GM18517 (cell line): ENCODE measurements at regions not wholly inside any gene's neighbourhood (a gene's known extent, or its start where the extent isn't known, plus 50 kb on each side); places are given as distances from the start of the nearest gene placed in this dataset.
"Not testable (repeated sequence)": the region's sequence is repeated elsewhere in the genome, so short reads cannot be mapped to it uniquely, and the experiment has no call there.

ENCODE experiments used
- ATAC-seq: cut with Tn5 transposase; IDR thresholded peaks from one replicate; pipeline ENCODE4 v1.9.1; 2021; ENCODE audit warnings: mild to moderate bottlenecking, moderate library complexity; ENCODE audit not compliant: unreplicated experiment

GRCh38 chr2:111672641-111673040 is 211.4 kb downstream of the ANAPC1 start:
- ATAC-seq = not testable (repeated sequence)

GRCh38 chr2:111673526-111673925 is 210.5 kb downstream of the ANAPC1 start:
- ATAC-seq = no peak

DNA sequence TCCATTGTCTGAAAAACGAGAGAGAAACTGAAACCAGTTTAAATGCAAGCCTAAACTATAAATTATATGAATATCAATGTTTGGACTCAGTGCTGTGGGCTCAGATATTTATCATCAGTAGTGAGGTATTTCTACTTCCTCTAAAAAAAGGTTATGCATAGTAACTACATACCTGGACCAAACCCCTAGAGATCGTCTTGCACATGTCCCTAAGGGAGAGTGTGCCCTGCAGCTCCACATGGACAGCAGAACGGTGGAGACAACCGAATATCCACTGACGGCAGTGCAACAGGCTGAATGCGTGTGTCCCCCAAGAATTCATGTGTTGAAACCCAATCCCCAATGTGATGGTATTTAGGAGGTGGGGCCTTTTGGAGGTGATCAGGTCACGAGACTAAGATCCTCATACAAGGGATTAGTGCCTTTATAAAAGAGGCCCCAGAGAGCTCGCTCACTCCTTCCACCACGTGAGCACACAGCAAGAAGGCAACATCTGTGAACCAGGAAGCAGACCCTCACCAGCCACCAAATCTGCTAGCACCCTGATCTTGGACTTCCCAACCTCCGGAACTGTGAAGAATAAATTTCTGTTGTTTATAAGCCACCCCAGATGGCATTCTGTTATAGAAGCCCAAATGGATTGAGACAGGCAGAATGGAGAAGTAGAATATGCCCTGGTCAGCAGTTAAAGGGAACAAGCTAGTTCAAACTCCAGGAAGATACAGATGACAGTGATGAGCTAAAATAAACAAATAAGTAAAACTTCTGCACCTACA is 208.4 kb downstream of the ANAPC1 start:
- no peak for ATAC-seq

- no peak for ATAC-seq
Observed at GRCh38 chr2:111676291-111676822, 207.6 kb downstream of the ANAPC1 start.

DNA sequence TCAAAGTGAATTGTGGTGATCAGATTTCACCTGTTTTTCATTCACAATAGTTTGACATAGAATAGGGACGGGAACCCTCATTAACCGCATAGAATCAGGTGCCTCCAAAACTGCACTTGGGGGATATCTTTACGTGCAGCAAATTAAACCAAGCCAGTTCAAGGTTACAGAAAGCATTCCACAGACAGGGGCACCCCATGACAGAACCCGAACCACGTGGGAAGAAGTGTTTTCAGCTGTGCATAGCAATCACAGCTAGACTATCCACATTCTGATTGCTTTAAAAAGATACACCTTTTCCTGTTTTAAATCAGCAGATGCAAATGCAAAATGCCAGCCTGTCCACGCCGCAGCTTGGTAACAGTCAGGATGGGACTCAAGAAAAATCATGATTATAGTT is 205.8 kb downstream of the ANAPC1 start:
- no peak for ATAC-seq

GRCh38 chr2:111678651-111679050 is 205.3 kb downstream of the ANAPC1 start:
- no peak for ATAC-seq

- no peak for ATAC-seq
Observed at GRCh38 chr2:111679202-111679601, 204.8 kb downstream of the ANAPC1 start.

DNA sequence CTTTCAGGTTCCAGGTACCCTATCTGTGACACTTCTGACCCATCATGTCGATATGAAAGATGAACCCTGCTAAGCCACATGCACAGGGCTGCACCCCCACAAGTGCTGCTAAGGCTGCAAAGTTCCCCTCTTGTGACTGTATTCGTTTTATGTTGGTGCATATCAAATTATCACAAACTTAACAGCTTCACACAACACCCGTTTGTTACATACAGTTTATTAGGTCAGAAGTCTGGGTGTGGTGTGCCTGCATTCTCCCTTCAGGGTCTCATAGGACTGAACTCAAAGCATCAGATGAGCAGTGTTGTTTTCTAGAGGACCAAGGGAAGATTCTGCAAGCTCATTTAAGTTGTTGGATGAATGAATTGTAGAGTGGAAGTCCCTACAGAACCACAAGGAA is 199.4 kb downstream of the ANAPC1 start:
- no peak for ATAC-seq

DNA sequence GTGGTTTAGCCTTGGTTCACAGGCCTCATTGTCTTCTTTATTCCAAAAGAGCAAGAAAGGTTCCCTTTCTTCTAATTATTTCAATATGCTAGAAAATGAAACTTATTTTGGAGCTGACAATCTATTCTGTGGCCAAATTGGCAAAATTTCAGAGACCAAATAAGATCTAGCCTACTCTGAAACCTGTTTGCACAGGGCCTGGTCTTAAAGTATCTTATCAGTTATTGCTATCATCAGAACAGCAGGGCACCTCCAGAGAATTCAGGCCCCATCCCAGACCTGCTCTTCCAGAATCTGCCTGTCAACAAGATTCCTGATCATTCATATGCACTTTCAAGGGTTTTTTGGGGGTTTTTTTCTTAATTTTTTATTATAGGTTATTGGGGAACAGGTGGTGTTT is 198.7 kb downstream of the ANAPC1 start:
- no peak for ATAC-seq

DNA sequence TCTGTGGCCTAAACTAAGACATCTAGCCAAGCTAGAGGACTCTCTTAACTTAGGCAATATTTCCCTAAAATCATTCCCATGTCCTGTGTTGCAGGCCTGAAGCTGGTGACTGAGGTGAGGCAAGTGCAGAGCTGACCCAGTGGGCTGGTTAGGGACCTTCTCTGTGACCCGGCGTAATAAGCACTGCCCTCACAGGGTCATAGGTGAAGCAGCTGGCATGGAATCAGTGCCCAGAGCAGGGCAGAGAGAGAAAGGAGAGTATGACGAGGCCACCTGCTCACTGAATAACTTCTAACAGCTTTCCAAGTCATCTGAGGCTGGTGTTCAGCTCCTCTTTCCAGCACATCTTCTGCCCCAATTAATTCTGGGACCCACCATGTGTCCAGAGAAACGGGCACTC is 197.0 kb downstream of the ANAPC1 start:
- ATAC-seq = no peak

DNA sequence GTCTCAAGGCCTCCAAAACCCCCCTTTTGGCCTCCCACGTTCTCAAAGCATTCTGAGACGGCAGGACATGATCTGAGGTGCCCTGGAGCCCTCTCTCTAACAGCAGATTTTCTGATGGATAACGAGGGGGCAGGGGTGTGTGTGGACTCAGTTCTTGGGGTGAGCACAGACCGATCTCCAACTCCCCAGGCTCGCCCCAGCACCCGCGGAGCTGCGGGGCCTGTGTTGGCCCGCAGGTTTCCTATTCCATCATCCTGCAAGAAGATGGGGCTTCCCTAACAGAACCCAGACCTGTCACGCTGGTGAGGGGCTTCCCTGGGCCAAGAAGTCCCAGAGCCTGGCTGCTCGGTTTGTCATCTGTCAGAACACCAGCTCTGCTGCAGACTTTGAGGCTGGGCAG is 196.1 kb downstream of the ANAPC1 start:
- no peak for ATAC-seq

DNA sequence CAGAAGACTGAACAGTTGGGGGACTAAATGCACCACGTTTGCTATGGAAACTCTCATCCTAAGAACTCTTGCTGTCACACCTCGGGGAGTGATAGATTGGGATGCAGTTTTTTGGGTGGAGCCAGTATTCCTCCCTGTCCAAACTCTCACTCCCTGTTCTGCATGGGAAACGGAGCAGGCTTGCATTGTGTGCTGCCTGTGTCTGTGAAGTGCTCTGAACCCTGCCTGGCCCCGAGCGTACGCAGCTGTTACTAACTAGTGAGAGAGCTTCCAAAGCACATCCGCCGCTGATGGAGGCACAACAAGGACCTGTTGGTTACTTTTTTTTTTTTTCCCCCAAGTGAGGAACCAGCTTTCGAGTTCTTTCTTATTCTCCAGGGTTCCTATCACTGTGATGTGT is 195.5 kb downstream of the ANAPC1 start:
- ATAC-seq = no peak

DNA sequence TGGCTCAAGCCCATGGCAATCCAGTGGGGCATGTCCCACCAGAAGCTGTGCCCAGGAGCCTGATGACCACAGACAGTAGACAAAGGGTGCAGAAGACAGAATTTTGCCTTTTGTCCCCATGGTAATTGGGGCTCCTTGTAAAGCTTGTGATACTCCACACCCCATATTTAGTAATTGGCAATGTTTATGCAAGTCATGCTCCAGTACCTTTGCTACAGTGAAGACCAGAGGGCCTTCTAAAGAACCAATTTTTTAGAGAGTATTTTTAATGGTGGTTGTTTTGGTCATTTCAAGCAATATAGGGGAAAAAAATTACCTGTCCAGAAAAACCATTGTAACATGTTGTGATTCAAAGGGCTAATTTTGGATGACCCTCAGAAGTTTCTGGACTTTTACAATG is 194.8 kb downstream of the ANAPC1 start:
- ATAC-seq = no peak

DNA sequence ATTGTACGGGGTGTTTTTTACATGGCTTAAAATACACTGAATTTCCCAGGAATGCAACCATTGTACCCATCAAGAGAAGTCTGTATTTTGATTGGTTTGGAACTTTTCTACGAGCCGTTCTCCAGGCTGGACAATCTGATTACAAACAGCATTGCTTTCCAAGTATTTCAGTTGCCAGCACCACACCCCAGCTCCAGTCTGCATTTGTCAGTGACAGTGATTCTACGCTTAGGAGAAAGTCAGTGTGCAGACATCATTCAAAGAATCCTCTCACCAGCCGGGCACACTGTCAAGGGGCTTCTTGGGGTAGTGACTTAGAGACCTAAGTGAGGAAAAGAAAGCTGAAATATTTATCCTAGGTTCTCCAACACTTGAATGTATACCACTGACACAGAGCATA is 194.1 kb downstream of the ANAPC1 start:
- no peak for ATAC-seq

GRCh38 chr2:111691164-111691875 is 192.7 kb downstream of the ANAPC1 start:
- no peak for ATAC-seq

DNA sequence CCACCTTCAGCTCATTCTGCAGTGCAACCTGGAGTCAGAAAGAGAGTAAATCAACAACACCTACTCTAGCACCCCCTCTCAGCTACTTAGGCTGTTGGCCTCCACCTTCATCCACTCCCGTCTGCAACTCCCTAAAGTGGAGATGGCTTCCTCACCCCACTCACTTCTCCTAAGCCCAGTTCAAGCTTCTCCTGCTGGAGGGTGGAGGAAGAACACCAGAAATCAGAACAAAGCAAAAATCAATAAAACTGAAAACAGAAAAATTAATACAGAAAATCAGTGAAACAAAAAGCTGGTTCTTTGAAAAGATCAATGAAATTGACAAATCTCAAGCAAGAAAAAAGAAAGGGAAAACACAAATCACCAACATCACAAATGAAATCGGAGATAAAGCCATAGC is 191.7 kb downstream of the ANAPC1 start:
- ATAC-seq = no peak

DNA sequence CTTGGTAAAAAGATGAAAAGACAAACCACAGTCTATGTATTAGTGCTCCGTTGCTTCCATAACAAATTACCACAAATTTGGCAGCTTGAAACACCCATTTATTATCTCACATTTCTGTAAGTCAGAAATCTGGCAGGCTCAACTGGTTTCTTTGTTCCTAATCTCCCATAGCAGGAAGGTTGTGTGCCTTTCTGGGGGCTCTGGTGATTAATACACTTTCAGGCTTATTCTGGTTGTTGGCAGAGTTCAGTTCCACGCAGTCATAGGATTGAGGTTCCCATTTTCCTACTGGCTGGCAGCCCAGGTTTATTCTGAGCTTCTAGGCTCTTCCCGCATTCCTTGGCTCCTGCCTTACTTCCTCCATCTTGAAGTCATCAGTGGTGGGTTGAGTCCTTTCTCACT is 189.3 kb downstream of the ANAPC1 start:
- ATAC-seq = no peak

GRCh38 chr2:111695441-111696007 is 188.5 kb downstream of the ANAPC1 start:
- no peak for ATAC-seq

GRCh38 chr2:111696226-111696625 is 187.8 kb downstream of the ANAPC1 start:
- ATAC-seq = no peak

DNA sequence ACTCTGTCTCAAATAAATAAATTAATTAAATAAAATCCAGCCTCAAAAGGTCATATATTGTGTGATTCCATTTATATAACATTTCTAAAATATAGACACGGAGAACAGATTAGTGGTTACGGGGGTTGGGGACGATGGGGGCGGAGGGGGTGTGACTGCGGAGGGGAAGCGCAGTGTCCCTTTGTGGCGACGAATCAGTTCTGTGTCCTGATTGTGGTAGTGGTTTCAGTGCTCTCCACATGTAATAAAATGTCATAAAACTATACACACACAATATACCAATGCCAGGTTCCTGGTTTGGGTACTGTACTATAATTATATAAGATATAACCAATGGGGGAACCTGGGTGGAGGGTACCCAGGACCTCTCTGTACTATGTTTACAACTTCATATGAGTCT is 186.4 kb downstream of the ANAPC1 start:
- ATAC-seq = no peak

GRCh38 chr2:111698089-111698488 is 185.9 kb downstream of the ANAPC1 start:
- ATAC-seq = no peak
